ENCODE measurements at regions not wholly inside any gene's neighbourhood (a gene's known extent, or its start where the extent isn't known, plus 50 kb on each side); places are given as distances from the start of the nearest gene placed in this dataset.

- no peak for TF ChIP-seq CTCF (IDR thresholded peaks at IDR 0.05)
- TF ChIP-seq POLR2A (IDR thresholded peaks at IDR 0.05): no peak
- no peak for TF ChIP-seq EP300 (IDR thresholded peaks at IDR 0.05)
These were observed 92.2 kb upstream of the PLET1 start for GRCh38 chr11:112352907-112353306.

All from ovary (tissue), 3 donors.